ENCODE measurements at regions not wholly inside any gene's neighbourhood (a gene's known extent, or its start where the extent isn't known, plus 50 kb on each side); places are given as distances from the start of the nearest gene placed in this dataset.
"Not testable (repeated sequence)": the region's sequence is repeated elsewhere in the genome, so short reads cannot be mapped to it uniquely, and the experiment has no call there.

- no peak for DNase-seq
Measured at GRCh38 chr4:104128031-104128849, 366.5 kb downstream of the CXXC4 start.

- DNase-seq = no peak
Measured at GRCh38 chr4:104123021-104123420, 371.7 kb downstream of the CXXC4 start.

GRCh38 chr4:104117776-104118175 is 376.9 kb downstream of the CXXC4 start:
- no peak for DNase-seq

GRCh38 chr4:104113850-104114249 is 380.8 kb downstream of the CXXC4 start:
- no peak for DNase-seq

- DNase-seq = no peak
Measured at GRCh38 chr4:104099141-104099540, 379.4 kb upstream of the TACR3 start.

- DNase-seq = no peak
Measured at GRCh38 chr4:104093247-104093646, 373.5 kb upstream of the TACR3 start.

- no peak for DNase-seq
Measured at GRCh38 chr4:104073229-104073628, 353.4 kb upstream of the TACR3 start.

GRCh38 chr4:104066533-104066932 is 346.7 kb upstream of the TACR3 start:
- no peak for DNase-seq

- peak; percentile 60 for DNase-seq
Measured at GRCh38 chr4:104064646-104065577, 345.1 kb upstream of the TACR3 start.

- no peak for DNase-seq
Measured at GRCh38 chr4:104063341-104063740, 343.6 kb upstream of the TACR3 start.

- no peak for DNase-seq
Measured at GRCh38 chr4:104044369-104044768, 324.6 kb upstream of the TACR3 start.

- no peak for DNase-seq
Measured at GRCh38 chr4:104032896-104033295, 313.1 kb upstream of the TACR3 start.

- DNase-seq = no peak
Measured at GRCh38 chr4:104025251-104025650, 305.5 kb upstream of the TACR3 start.

- peak; percentile 58 for DNase-seq
Measured at GRCh38 chr4:104022831-104023230, 303.0 kb upstream of the TACR3 start.

GRCh38 chr4:104022226-104022625 is 302.4 kb upstream of the TACR3 start:
- DNase-seq = peak; percentile 15

- no peak for DNase-seq
Measured at GRCh38 chr4:104020641-104021040, 300.9 kb upstream of the TACR3 start.

GRCh38 chr4:104017213-104017612 is 297.4 kb upstream of the TACR3 start:
- DNase-seq = no peak

GRCh38 chr4:104015680-104016079 is 295.9 kb upstream of the TACR3 start:
- peak; percentile 21 for DNase-seq

GRCh38 chr4:104010722-104011121 is 290.9 kb upstream of the TACR3 start:
- no peak for DNase-seq

GRCh38 chr4:104002318-104002717 is 282.5 kb upstream of the TACR3 start:
- not testable (repeated sequence) for DNase-seq

- no peak for DNase-seq
Measured at GRCh38 chr4:103998756-103999155, 279.0 kb upstream of the TACR3 start.

- peak; percentile 49 for DNase-seq
Measured at GRCh38 chr4:103996637-103997036, 276.9 kb upstream of the TACR3 start.

- peak; percentile 49 for DNase-seq
Measured at GRCh38 chr4:103996064-103996463, 276.3 kb upstream of the TACR3 start.

GRCh38 chr4:103994059-103994458 is 274.3 kb upstream of the TACR3 start:
- DNase-seq = no peak

Data from retina (tissue), 1 donor.